T follicular helper cell (primary cell): ENCODE measurements at regions not wholly inside any gene's neighbourhood (a gene's known extent, or its start where the extent isn't known, plus 50 kb on each side); places are given as distances from the start of the nearest gene placed in this dataset.
"Not testable (repeated sequence)": the region's sequence is repeated elsewhere in the genome, so short reads cannot be mapped to it uniquely, and the experiment has no call there.

Experiments used
- DNase-seq: peaks from one replicate; pipeline ENCODE4 v3.0.0-alpha.2; 2020; ENCODE audit warnings: low read depth

DNA sequence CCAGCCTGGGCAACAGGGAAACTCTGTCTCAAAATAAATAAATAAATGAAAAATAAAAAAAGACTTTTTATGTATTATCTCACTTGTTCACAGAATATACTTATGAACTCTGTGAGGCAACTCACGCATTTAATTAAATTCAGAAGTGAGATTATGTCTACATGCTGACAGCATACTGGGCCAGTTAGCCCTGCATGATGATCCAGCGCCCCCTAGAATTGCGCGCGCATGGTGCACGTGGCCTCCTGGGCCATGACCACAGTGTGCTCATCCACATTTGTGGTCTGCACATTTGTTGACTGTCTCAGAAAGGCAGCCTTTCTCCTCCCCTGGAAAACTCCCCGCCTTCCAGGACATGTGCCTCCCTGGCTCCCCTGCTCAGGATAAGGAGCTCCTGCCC lies 64.8 kb upstream of the METTL9 start:
- DNase-seq, result not testable (repeated sequence)

DNA sequence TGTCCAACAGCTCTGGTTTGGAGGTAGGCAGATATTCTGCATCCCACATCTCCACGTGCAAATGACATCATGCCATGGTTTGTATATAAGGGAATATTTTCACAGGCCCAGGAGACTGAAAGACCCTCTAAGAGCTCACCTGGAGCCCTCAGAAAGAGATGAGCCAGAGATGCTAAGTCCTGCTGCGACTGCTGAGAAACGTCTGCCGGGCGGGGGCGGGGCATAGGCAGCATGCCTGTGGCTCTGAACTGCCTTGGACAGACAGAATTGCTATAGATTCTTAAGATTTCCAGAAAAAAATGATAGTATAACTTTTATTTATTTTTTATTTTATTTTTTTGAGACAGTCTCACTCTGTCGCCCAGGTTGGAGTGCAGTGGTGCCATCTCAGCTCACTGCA lies 64.2 kb upstream of the METTL9 start:
- not testable (repeated sequence) for DNase-seq

DNA sequence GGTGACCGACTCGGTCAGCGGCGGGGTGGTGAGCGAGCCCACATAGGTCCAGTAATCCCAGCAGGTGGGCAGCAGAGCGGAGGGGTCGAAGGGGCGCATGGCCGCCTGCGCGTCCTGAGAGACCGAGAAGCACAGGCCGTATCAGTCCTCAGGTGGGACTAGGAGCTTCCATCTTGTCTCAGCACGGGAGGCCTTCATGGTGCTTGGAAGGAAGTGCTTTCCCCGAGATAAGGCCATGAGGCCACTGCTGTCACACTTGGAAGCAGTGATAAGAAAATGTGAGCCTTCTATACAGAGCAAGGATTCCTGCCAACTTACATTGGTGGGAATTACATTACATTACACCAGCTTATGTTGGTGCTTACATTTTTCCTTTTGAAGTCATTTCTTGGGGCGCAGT lies 62.6 kb upstream of the METTL9 start:
- not testable (repeated sequence) for DNase-seq

DNA sequence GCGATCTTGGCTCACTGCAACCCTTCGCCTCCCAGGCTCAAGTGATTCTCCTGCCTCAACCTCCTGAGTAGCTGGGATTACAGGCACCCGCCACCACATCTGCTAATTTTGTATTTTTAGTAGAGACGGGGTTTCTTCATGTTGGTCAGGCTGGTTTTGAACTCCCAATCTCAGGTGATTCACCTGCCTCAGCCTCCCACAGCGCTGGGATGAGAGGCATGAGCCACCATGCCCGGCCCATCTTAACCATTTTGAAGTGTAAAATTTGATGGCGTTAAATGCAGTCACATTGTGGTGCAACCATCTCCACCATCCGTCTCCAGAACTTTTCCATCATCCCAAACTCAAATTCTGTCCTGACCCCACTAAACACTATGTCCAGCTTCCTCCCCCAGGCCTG lies 61.8 kb upstream of the METTL9 start:
- not testable (repeated sequence) for DNase-seq

DNA sequence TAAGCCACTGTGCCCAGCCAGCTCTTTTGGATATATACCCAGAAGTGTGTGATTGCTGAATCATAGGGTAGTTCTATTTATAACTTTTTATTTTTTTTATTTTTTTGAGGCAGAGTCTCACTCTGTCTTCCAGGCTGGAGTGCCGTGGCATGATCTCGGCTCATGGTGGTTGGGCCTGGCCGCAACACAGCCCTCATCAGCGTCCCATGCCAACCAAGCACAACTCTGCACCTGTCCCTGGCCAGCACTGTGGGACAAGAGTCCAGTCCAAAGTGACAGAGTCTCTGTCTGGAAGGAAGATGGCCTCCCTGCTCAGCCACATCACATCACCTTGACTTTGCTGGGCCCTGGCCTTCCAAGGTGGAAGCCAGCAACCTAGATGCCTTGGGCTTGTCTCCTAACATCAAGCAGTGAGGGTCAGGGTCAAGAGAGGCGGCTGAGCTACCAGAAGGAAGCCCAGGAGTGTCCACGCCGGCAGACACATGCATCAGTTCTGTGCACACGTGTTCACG lies 60.2 kb upstream of the METTL9 start:
- not testable (repeated sequence) for DNase-seq

DNA sequence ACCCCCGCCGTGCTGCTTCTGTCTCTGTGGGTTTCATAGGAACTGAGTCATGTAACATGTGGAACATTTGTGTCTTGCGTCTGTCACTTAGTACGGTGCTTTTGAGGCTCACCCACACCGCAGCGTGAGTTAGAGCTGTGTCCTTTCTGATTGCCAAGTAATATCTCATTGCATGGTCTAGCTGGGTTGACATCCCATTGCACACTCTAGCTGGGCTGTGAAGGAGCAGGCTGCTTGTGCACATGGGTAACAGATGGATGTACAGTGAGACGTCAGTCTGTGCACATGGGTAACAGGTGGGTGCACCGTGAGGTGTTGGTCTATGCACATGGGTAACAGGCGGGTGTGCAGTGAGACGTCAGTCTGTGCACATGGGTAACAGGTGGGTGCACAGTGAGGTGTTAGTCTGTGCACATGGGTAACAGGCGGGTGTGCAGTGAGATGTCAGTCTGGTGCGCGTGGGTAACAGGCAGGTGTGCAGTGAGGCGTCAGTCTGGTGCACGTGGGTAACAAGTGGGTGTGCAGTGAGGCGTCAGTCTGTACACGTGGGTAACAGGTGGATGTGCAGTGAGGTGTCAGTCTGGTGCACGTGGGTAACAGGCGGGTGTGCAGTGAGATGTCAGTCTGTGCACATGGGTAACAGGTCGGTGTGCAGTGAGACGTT lies 58.5 kb upstream of the METTL9 start:
- not testable (repeated sequence) for DNase-seq

DNA sequence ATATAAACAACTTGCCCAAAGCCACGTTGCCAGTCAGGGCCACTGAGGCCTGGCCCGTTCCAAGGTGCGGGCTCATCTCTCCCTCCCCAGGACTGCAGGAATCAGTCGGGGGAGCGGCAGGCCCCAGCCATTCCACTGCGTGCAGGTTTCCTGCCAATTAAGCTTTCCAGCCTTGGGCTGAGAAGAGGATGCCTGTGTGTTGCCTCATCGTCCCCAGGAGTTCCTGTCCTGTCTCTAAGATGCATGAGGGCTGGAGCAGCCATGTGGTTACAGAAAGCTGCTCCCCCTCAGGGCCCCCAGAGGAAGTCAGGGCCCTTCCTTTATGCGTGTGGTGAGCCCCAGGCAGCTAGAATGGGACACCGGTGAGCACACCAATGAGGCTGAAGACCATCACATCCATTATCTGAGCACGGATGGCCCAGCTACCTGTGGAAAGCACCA lies 57.7 kb upstream of the METTL9 start:
- not testable (repeated sequence) for DNase-seq

DNA sequence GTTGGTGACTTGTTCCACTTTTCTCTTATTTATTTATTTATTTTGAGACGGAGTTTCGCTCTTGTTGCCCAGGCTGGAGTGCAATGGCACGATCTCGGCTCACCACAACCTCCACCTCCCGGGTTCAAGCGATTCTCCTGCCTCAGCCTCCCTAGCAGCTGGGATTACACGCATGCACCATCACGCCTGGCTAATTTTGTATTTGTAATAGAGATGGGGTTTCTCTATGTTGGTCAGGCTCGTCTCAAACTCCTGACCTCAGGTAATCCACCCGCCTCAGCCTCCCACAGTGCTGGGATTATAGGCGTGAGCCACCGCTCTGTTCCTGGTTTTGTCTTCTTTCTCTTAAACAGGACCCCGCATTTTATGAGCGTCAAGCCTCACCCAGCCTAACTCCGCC lies 57.3 kb upstream of the METTL9 start:
- not testable (repeated sequence) for DNase-seq

DNA sequence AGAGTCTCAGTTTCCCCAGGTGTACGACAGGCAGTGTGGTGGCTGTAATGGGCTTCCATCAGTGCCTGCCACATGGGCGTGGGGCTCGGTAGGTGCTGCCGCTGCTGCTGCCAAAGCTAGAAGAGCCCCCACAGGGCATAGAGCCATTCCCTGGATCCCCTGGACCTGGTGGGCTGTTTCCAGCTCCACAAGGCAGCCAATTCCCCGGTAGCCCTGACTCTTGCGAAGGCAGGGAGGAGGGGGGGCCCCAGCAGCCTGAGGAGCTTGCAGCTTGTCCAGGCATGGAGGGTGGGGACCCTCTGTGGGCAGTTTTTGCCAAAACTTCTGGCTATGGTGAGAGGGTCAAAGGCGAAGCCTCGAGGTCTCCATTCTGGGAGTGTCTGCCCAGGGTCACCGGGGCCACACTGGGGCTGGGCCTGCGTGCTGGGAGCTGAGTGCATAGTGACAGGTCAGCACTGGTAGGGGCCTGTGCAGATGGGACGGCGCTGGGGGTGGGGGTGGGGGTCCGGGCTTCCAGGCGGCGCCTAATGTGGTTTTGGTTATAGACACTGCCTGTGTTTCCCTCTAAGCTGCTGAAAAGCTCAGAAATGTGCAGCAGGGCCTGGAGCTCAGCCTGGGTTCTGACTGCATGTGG lies 56.8 kb upstream of the METTL9 start:
- not testable (repeated sequence) for DNase-seq

DNA sequence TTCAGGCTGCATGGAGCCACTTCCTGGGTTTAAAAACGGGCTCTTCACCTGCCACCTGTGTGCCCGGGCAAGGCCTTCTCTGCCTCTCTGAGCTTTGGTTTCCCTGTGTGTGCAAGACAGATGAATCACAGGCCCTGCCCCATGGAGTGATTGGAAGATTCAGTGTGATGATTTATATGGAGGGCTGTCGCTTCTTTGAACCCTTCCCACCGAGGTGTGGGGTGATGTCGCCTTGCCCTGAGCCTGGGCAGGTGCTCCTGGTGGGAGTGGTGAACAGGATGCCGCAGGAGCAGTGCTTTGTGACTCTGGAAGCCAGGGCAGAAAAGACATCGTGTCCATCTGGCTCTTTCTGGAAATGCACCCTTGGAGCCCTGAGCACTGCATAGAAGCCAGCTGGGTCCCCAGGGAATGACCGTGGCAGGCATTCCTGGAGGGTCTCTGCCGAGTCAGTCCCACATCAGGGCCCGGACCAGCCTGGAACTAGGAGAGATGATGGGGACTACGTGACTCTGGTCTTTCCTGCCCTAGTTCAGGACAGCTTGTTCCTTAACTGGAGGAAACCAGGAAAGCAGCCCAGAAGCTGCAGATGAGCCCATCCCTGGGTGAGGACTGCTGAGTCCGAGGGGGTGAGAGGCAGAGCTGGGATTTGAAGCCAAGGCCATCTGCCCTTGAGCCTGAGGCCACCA lies 56.1 kb upstream of the METTL9 start:
- not testable (repeated sequence) for DNase-seq

DNA sequence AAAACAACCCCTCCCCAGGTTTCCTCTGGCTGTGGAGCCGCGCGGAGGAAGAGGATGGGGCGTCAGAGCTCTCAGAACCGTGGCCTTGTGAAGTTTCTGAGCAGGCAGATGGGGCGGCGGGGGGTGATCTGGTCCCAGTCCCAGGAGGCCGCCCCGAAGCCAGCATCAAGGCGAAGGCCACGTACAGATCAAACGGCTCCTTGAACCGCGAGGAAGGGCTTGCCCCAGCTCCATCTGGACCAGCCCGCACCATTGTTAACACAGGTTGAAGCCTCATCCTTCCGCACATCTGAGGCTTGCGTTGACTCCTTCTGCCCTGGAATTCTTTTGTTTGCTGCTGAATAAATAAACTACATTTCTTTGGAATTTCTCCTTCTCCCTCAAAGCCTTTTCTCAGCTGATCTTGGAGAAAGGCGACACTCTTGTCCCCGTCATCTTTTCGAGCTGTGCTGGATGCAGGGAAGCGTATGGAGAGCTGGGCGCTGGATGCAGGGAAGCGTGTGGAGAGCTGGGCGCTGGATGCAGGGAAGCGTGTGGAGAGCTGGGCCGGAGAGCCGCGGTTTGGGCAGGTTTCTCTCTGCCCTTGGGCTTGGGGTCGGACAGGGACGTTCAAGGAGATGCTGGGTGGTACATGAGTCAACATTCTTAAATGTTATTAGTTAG lies 53.6 kb upstream of the METTL9 start:
- not testable (repeated sequence) for DNase-seq

DNA sequence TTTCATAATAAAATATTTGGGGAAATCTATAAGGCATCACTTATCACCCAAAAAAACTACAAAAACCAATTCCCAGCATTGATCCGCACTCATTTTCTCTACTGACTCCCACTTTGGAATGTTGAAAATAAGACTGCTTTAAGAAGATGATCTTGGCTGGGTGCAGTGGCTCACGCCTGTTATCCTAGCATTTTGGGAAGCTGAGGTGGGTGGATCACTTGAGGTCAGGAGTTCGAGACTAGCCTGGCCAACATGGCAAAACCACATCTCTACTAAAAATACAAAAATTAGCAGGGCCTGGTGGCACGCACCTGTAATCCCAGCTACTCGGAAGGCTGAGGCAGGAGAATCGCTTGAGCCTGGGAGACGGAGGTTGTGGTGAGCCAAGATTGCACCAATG lies 50.0 kb upstream of the METTL9 start:
- DNase-seq, result not testable (repeated sequence)
